Activated B cell treated with CpG ODN at 0.5 μM for 24 hours (primary cell): ENCODE measurements at regions not wholly inside any gene's neighbourhood (a gene's known extent, or its start where the extent isn't known, plus 50 kb on each side); places are given as distances from the start of the nearest gene placed in this dataset.

ENCODE experiments used
- ATAC-seq: fragments of 200-7000 bp; cut with Tn5 transposase; one replicate; pipeline ENCODE4 v1.10.0; 2021; ENCODE audit warnings: low read depth, mild to moderate bottlenecking, moderate library complexity
- CTCF ChIA-PET: fragments of 350-600 bp; sonication (Branson Sonifier 250); formaldehyde crosslinking; loops from one replicate; lab custom pipeline; 2021; ENCODE audit warnings: antibody characterized with exemption; lab: Charles Lee
- POLR2A ChIA-PET: fragments of 350-600 bp; sonication (Branson Sonifier 250); formaldehyde crosslinking; loops from one replicate; lab custom pipeline; 2021; ENCODE audit warnings: antibody characterized with exemption; lab: Charles Lee
- DNase-seq: peaks from one replicate; pipeline ENCODE4 v3.0.0; 2022
- H3K27ac Mint-ChIP-seq: one replicate; pipeline ENCODE4 v1.8.0; 2020; ENCODE audit warnings: mixed read lengths
- H3K27me3 Mint-ChIP-seq: one replicate; pipeline ENCODE4 v1.8.0; 2021; ENCODE audit warnings: mixed read lengths
- H3K36me3 Mint-ChIP-seq: one replicate; pipeline ENCODE4 v1.8.0; 2021; ENCODE audit warnings: low read depth, mixed read lengths
- H3K4me1 Mint-ChIP-seq: one replicate; pipeline ENCODE4 v1.8.0; 2021; ENCODE audit warnings: mixed read lengths
- H3K4me3 Mint-ChIP-seq: one replicate; pipeline ENCODE4 v1.8.0; 2020; ENCODE audit warnings: mild to moderate bottlenecking, mixed read lengths
- H3K9me3 Mint-ChIP-seq: one replicate; pipeline ENCODE4 v1.8.0; 2020; ENCODE audit warnings: mixed read lengths
- CTCF ChIP-seq: fragments of 200-600 bp; IDR thresholded peaks from one replicate; pipeline ENCODE4 v1.8.0; 2022; ENCODE audit warnings: antibody characterized with exemption, mild to moderate bottlenecking
- intact Hi-C: fragments of 100-400 bp; cut with micrococcal nuclease; formaldehyde crosslinking; loops from one replicate; pipeline ENCODE4 v1.15.1; 2024

GRCh38 chr11:110858547-110858921, 146.3 kb upstream of the ARHGAP20 start:
- POLR2A ChIA-PET: no interaction called here
- peak; percentile 31 for ATAC-seq
- Mint-ChIP-seq H3K4me1 (peaks cover 22% of the 10 kb centered on the region), H3K27me3 (no peaks in the 10 kb centered on the region), H3K9me3 (no peaks in the 10 kb centered on the region), H3K27ac (no peak overlapping the region), H3K4me3 (no peak overlapping the region), H3K36me3 (no peaks in the 10 kb centered on the region)
- intact Hi-C loops: no loop called here
- no peak for DNase-seq
- CTCF ChIA-PET: no interaction called here
- no peak for TF ChIP-seq CTCF

- intact Hi-C loops: no loop called here
- POLR2A ChIA-PET: no interaction called here
- no peaks in the 10 kb centered on the region for H3K27me3 Mint-ChIP-seq
- no peaks in the 10 kb centered on the region for H3K36me3 Mint-ChIP-seq
- H3K4me3 Mint-ChIP-seq: peak overlapping the region; percentile 25
- ATAC-seq: no peak
- no peak for TF ChIP-seq CTCF
- no peaks in the 10 kb centered on the region for H3K9me3 Mint-ChIP-seq
- H3K27ac Mint-ChIP-seq: no peak overlapping the region
- DNase-seq: no peak
- CTCF ChIA-PET: no interaction called here
- H3K4me1 Mint-ChIP-seq: peaks cover 22% of the 10 kb centered on the region
These were observed 145.8 kb upstream of the ARHGAP20 start for GRCh38 chr11:110857892-110858546.

- TF ChIP-seq CTCF: no peak
- ATAC-seq (no peak), DNase-seq (no peak)
- peaks cover 1% of the 10 kb centered on the region for H3K27me3 Mint-ChIP-seq
- H3K4me1 Mint-ChIP-seq: peaks cover 22% of the 10 kb centered on the region
- H3K9me3 Mint-ChIP-seq: no peaks in the 10 kb centered on the region
- intact Hi-C loops: no loop called here
- POLR2A ChIA-PET: no interaction called here
- peak overlapping the region; percentile 25 for H3K4me3 Mint-ChIP-seq
- H3K27ac Mint-ChIP-seq: no peak overlapping the region
- CTCF ChIA-PET: no interaction called here
- H3K36me3 Mint-ChIP-seq: no peaks in the 10 kb centered on the region
These were observed 145.0 kb upstream of the ARHGAP20 start for GRCh38 chr11:110856996-110857812.

- H3K4me1 Mint-ChIP-seq: peaks cover 22% of the 10 kb centered on the region
- ChIA-PET POLR2A (no interaction called here), CTCF (no interaction called here)
- DNase-seq (no peak), ATAC-seq (no peak)
- no peak overlapping the region for H3K27ac Mint-ChIP-seq
- TF ChIP-seq CTCF: no peak
- no peak overlapping the region for H3K4me3 Mint-ChIP-seq
- H3K27me3 Mint-ChIP-seq: peaks cover 7% of the 10 kb centered on the region
- intact Hi-C loops: no loop called here
- H3K36me3 Mint-ChIP-seq: no peaks in the 10 kb centered on the region
- H3K9me3 Mint-ChIP-seq: no peaks in the 10 kb centered on the region
These were observed 144.1 kb upstream of the ARHGAP20 start for GRCh38 chr11:110856340-110856739.

GRCh38 chr11:110855191-110855590, 143.0 kb upstream of the ARHGAP20 start:
- H3K27me3 Mint-ChIP-seq: peaks cover 13% of the 10 kb centered on the region
- DNase-seq (no peak), ATAC-seq (no peak)
- ChIA-PET POLR2A (no interaction called here), CTCF (no interaction called here)
- H3K36me3 Mint-ChIP-seq: no peaks in the 10 kb centered on the region
- peaks cover 22% of the 10 kb centered on the region for H3K4me1 Mint-ChIP-seq
- intact Hi-C loops: no loop called here
- H3K27ac Mint-ChIP-seq: no peak overlapping the region
- H3K4me3 Mint-ChIP-seq: no peak overlapping the region
- no peak for TF ChIP-seq CTCF
- no peaks in the 10 kb centered on the region for H3K9me3 Mint-ChIP-seq
